ENCODE measurements at regions not wholly inside any gene's neighbourhood (a gene's known extent, or its start where the extent isn't known, plus 50 kb on each side); places are given as distances from the start of the nearest gene placed in this dataset.

DNA sequence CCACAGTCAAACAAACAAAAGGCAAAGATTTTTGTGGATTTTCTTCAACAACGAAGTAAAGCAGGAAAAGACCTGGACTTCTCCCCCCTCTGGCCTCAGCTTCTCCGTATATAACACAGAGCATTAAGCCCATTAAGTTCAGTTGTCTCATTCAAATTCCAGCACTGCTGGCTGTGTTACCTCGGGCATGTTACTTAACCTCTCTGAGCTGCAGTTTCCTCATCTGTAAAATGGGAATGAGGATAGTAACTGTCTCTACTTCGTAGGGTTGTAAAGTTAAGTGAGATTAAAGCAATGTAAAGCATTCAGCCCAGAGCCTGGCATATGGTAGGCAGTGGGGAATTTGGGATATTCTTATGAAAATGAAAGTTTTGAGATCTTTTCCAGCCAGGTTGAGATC is 92.7 kb upstream of the SMIM23 start:
- no peak for TF ChIP-seq POLR2A (IDR thresholded peaks at IDR 0.05)
- TF ChIP-seq, protein P1, sequence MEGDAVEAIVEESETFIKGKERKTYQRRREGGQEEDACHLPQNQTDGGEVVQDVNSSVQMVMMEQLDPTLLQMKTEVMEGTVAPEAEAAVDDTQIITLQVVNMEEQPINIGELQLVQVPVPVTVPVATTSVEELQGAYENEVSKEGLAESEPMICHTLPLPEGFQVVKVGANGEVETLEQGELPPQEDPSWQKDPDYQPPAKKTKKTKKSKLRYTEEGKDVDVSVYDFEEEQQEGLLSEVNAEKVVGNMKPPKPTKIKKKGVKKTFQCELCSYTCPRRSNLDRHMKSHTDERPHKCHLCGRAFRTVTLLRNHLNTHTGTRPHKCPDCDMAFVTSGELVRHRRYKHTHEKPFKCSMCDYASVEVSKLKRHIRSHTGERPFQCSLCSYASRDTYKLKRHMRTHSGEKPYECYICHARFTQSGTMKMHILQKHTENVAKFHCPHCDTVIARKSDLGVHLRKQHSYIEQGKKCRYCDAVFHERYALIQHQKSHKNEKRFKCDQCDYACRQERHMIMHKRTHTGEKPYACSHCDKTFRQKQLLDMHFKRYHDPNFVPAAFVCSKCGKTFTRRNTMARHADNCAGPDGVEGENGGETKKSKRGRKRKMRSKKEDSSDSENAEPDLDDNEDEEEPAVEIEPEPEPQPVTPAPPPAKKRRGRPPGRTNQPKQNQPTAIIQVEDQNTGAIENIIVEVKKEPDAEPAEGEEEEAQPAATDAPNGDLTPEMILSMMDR (IDR thresholded peaks at IDR 0.05) = no peak

All from body of pancreas (tissue), 4 donors.